GM18519 (cell line): ENCODE measurements at regions not wholly inside any gene's neighbourhood (a gene's known extent, or its start where the extent isn't known, plus 50 kb on each side); places are given as distances from the start of the nearest gene placed in this dataset.
"Not testable (repeated sequence)": the region's sequence is repeated elsewhere in the genome, so short reads cannot be mapped to it uniquely, and the experiment has no call there.

Experiments
- ATAC-seq: cut with Tn5 transposase; IDR thresholded peaks from one replicate; pipeline ENCODE4 v1.9.1; 2021; ENCODE audit warnings: mild to moderate bottlenecking, moderate library complexity; ENCODE audit not compliant: unreplicated experiment, low FRiP score

GRCh38 chr15:92803536-92803851, 96.6 kb upstream of the CHD2 start:
- ATAC-seq, result no peak

DNA sequence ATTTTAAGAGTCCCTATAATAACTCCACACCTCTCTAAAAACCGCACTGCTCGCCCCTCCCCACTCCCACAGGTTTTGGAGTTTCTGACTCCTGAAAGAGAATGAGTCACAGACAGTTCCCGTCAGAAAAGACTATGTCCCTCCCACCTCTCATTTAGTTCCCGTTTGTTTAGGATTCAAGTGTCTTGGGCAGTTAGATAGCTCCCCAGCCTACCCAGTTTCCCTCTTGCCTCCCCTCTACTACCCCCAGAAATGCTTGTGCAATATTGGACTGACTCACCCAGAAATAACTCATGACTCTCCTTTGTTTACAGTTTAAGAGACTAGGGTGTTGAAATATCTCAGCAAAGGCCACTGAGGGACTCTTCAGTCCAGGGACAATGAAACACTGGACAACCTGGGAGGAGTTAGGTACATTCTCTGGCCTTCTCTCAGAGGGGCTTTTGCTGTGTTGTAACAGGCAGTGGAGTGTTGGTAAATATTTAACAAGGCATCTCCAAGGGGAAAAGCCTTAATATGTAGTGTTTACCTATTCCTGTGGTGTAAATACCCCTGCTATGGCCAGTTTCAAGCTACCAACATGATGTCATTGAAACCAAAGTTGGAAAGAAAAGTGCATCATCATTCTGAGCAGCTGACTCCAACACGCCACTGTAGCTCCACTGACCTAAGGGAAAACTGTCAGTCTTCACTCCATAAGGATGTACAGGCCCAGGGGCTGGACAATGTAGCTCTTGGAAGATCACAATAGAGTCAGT, 96.1 kb upstream of the CHD2 start:
- ATAC-seq, result no peak

DNA sequence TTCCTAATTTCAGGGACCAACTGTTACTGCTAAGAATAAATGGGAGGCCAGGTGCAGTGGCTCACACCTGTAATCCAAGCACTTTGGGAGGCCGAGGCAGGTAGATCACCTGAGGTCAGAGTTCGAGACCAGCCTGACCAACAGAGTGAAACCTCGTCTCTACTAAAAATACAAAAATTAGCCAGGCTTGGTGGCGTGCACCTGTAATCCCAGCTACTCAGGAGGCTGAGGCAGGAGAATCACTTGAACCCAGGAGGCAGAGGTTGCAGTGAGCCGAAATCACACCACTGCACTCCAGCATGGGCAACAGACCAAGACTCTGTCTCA, 95.6 kb upstream of the CHD2 start:
- not testable (repeated sequence) for ATAC-seq

GRCh38 chr15:92805080-92805690, 94.9 kb upstream of the CHD2 start:
- no peak for ATAC-seq

DNA sequence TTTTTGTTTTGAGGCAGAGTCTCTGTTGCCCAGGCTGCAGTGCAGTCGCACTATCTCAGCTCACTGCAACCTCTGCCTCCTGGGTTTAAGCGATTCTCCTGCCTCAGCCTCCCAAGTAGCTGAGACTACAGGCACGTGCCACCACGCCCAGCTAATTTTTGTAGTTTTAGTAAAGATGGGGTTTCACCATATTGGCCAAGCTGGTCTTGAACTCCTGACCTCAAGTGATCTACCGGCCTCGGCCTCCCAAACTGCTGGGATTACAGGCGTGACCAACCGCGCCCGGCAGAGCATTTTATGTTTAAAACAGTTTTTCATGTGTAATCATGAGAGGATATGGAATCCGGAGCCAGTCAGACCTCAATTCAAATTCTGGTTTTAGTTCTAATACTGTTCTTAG, 94.0 kb upstream of the CHD2 start:
- ATAC-seq, result not testable (repeated sequence)

DNA sequence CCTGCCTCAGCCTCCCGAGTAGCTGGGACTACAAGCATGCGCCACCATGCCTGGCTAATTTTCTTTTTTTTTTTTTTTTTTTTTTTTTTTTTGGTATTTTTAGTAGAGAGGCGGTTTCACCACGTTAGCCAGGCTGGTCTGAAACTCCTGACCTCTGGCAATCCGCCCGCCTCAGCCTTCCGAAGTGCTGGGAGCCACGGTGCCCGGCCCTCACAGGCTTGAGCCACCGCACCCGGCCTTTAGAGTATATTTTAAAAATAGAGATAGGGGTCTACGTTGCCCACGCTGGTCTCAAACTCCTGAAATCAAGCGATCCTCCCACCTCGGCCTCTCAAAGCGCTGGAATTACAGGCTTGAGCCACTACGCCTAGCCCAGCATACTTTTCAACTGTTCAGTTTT, 93.4 kb upstream of the CHD2 start:
- ATAC-seq, result no peak

GRCh38 chr15:92807971-92808571, 92.1 kb upstream of the CHD2 start:
- ATAC-seq, result no peak

GRCh38 chr15:92808598-92809063, 91.5 kb upstream of the CHD2 start:
- ATAC-seq, result peak; percentile 2

DNA sequence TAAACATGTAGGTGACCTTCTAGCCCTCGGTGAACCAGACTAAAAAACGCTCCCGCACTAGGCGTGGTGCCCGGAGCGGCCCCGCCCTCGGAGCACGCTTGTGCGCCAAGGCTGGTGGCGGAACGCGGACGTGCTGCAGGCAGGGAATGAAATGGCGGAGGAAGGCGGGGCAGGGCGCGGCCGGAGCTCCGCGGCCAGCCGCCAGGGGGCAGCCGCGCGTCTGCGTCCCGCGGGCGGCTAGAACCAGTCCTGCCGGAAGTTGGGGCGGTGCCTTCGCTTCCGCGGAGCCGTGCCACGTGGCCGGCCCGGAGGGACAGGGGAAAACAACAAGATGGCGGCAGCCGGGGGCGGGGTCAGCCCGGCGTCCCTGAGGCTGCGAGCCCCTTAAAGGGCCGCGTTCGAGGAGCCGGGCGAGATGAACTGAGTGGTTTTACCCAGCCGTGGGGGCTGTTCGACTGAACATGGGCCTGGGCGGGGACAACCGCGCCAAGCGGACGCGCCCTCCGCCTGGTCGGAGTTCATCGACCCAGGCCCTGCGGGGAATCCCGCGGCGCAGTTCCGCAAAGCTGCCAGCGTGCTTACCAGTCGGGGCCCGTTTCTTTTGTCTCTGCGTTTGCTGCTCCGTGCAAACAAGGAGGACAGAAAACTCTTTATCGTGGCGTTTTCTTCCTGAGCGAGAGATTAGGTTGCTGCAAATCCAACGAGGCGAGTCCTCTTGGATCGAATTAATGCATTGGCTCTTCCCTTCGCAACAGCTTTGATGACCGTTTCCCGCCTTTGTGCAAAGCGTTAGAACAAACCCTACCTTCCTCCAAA, 90.9 kb upstream of the CHD2 start:
- peak; percentile 85 for ATAC-seq

DNA sequence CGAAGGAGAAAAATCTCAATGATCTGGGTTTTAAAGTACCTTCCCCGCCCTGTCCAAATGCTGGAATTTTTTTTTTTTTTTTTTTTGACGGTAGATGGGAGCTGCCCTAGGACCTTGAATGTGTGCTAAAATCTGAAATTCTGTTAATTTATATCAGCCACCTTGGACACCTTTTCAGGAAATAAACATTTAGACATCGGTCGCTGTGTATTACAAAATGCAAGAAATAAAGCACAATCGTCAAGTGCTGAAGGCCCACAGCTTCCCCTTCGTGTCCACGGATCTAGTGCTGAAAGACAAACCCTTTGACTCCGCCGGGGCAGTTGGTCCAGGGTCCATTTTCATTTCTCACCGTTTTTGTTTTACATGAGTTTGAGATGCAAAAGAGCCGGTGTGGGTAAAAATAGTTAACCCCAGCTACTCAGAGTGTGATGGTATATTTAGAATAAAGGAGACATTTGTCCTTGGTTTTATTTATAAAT, 90.2 kb upstream of the CHD2 start:
- no peak for ATAC-seq

GRCh38 chr15:92810418-92811138, 89.5 kb upstream of the CHD2 start:
- no peak for ATAC-seq

GRCh38 chr15:92811148-92811913, 88.8 kb upstream of the CHD2 start:
- ATAC-seq, result no peak

DNA sequence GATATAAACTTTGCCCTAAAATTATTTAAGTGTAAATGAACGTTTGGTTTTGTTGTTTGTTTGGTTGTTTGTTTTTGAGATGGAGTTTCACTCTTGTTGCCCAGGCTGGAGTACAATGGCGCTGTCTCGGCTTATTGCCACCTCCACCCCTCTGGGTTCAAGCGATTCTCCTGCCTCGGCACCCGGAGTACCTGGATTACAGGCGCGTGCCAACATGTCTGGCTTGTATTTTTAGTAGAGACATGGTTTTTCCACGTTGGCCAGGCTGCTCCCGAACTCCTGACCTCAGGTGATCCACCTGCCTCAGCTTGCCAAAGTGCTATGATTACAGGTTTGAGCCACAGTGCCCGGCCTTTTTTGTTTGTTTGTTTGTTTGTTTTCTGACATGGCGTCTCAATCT, 87.9 kb upstream of the CHD2 start:
- ATAC-seq, result no peak

GRCh38 chr15:92813485-92813884, 86.6 kb upstream of the CHD2 start:
- no peak for ATAC-seq

GRCh38 chr15:92817339-92817886, 82.7 kb upstream of the CHD2 start:
- ATAC-seq, result no peak

DNA sequence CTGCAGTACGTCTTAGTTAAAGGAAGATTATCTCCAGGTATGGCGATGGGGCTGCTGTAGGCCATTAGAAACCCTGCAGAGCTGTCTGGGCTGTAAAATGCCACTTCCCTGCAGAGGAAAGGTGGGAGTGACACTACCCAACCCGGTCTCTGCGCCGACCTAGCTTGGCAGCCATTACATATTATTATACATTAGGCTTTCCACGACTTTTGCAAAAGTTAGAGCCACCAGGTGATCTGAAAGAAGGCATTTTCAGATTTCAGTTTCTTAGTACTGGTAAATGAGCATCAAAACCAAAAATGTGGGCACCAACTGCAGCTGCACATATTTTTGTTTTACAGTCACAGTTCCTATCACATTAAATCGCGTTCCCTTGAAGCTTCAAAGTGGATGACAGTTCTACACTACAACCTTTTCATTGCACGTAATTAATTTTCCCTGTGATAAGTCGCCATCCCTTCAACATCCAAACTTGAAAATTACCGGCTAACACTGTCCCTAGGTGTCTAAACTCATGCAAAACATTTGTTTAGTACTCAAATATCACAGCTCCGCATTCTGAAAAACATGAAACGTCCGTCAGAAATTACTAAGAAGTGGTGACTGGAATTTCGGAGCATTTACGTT, 81.4 kb upstream of the CHD2 start:
- ATAC-seq, result no peak

DNA sequence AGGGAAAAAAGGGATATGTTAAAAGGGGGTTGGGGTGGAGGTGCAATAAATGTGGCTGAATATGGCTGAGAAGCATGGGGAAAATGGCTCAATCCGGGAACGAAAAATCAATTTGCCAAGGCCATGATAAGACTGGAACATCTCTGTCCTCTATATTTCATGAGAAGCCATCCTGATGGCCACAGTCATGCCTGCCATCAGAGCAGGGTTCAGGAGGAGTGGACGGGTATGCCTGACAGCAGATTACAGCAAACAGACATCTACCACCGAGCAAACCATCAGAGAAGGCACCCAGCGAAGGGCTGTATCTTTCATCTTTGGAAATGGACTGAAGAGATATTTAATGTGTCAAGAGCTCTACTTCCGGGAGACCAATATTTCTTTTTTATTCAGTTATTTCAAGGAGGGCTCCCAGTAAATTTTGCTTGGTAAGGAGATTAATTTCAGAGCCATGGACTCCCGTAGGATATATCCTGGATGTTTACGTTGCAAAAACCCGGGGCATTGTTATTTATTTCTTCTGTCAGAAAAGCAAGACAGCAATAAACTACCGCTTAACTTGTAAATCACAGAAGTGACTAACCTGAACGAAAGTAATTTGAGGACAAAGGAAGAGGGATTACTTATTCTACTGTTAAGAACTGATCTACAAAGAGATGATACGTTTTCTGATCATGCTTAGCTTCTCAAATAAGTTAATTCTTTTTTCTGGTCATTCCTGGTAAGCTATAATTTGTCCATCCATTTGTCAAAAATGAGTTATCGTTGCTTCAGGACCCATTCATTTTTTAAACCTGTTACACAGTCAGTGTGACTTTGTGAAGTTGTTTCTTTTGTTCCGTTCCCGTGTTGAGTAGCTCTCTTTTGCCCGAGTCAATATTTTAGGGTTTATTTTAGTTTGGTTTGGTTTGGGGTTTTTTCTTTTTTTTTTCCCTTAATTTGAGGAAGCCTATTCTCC, 80.6 kb upstream of the CHD2 start:
- no peak for ATAC-seq
